NCI-H524 treated with DMSO at 0.1 percent for 48 hours (cell line): ENCODE measurements at regions not wholly inside any gene's neighbourhood (a gene's known extent, or its start where the extent isn't known, plus 50 kb on each side); places are given as distances from the start of the nearest gene placed in this dataset.

Source experiments
- DNase-seq: peaks from one replicate; lab custom pipeline; 2025; lab: John Stamatoyannopoulos, UW

GRCh38 chr1:193555662-193556441, 369.4 kb upstream of the B3GALT2 start:
- DNase-seq = no peak

- no peak for DNase-seq
Measured at GRCh38 chr1:193553564-193553963, 367.2 kb upstream of the B3GALT2 start.

GRCh38 chr1:193552274-193552673, 365.9 kb upstream of the B3GALT2 start:
- DNase-seq = no peak

GRCh38 chr1:193549081-193549480, 362.7 kb upstream of the B3GALT2 start:
- DNase-seq = no peak

GRCh38 chr1:193545171-193545570, 358.8 kb upstream of the B3GALT2 start:
- DNase-seq = no peak

- DNase-seq = no peak
Measured at GRCh38 chr1:193543259-193543658, 356.8 kb upstream of the B3GALT2 start.

- no peak for DNase-seq
Measured at GRCh38 chr1:193542690-193543089, 356.3 kb upstream of the B3GALT2 start.

- no peak for DNase-seq
Measured at GRCh38 chr1:193540511-193540910, 354.1 kb upstream of the B3GALT2 start.

GRCh38 chr1:193539731-193540459, 353.5 kb upstream of the B3GALT2 start:
- DNase-seq = no peak

- no peak for DNase-seq
Measured at GRCh38 chr1:193538680-193539079, 352.3 kb upstream of the B3GALT2 start.

- DNase-seq = no peak
Measured at GRCh38 chr1:193538003-193538354, 351.6 kb upstream of the B3GALT2 start.

- no peak for DNase-seq
Measured at GRCh38 chr1:193537266-193538002, 351.0 kb upstream of the B3GALT2 start.

- no peak for DNase-seq
Measured at GRCh38 chr1:193533853-193534252, 347.4 kb upstream of the B3GALT2 start.

- DNase-seq = no peak
Measured at GRCh38 chr1:193525917-193526710, 339.7 kb upstream of the B3GALT2 start.

GRCh38 chr1:193525411-193525810, 339.0 kb upstream of the B3GALT2 start:
- no peak for DNase-seq

GRCh38 chr1:193524616-193525015, 338.2 kb upstream of the B3GALT2 start:
- DNase-seq = no peak

GRCh38 chr1:193524021-193524420, 337.6 kb upstream of the B3GALT2 start:
- no peak for DNase-seq

- DNase-seq = no peak
Measured at GRCh38 chr1:193520472-193520871, 334.1 kb upstream of the B3GALT2 start.

- DNase-seq = no peak
Measured at GRCh38 chr1:193519922-193520321, 333.5 kb upstream of the B3GALT2 start.

- no peak for DNase-seq
Measured at GRCh38 chr1:193516755-193517388, 330.5 kb upstream of the B3GALT2 start.

- DNase-seq = no peak
Measured at GRCh38 chr1:193514397-193514796, 328.0 kb upstream of the B3GALT2 start.

GRCh38 chr1:193513032-193513431, 326.6 kb upstream of the B3GALT2 start:
- no peak for DNase-seq
